ENCODE measurements at regions not wholly inside any gene's neighbourhood (a gene's known extent, or its start where the extent isn't known, plus 50 kb on each side); places are given as distances from the start of the nearest gene placed in this dataset.
A peak's percentile ranks its signal among the peaks of the same experiment; 100 is the strongest.
"Not testable (repeated sequence)": the region's sequence is repeated elsewhere in the genome, so short reads cannot be mapped to it uniquely, and the experiment has no call there.

DNA sequence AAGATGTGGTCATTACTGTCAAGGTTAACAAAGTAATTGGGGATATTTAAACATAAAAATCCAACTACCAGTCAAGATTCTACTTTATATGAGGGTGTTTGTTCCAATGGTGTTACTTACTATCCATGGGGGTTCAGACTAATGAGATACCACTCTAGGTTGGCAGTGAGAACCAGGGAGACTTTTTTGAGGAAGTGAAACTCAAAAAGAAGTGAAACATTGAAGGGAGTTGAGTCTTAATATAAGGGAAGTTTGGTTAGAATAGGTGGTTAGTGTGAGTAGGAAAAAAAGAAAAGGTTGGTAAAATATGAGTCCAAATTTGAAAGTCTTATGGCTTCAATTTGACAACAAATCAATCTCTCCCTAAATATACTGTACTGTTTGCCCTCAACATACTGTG is 123.6 kb upstream of the ANK3 start:
- no peak for DNase-seq (ENCODE audit: low read depth)

DNA sequence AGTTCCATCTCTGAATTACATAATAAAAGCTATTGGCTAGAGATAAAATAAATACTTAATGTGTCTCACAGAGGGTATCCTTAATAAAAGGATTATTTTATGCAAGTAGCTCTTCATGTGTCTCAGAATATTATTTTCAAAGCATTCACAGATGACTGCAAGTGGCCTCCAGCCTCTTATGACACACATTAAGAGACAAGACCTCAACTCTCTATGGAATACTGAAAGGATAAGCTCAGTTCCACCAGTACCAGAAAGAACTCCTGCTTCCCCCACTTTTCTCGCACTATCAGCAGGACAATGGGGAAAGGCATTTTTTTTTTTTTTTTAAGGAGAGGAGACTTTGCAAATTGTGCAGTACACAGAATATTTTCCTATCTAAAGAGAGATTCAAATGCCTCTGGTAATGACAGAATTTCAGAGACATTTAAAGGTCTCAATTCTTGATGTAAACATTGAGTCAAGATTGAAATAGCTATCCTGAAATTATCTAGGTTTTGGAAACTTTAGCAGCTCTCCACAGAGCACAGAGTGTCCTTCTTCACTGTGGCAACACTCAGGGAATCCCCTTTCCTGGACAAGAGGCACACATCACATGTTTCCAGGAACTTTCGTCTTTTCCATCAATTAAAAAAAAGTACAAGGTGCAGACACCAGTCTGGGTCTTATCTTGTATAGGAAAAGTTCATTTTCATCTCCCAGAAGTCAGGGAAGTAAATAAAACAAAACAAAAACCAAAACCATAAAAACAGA is 122.0 kb upstream of the ANK3 start:
- DNase-seq (ENCODE audit: low read depth): no peak

DNA sequence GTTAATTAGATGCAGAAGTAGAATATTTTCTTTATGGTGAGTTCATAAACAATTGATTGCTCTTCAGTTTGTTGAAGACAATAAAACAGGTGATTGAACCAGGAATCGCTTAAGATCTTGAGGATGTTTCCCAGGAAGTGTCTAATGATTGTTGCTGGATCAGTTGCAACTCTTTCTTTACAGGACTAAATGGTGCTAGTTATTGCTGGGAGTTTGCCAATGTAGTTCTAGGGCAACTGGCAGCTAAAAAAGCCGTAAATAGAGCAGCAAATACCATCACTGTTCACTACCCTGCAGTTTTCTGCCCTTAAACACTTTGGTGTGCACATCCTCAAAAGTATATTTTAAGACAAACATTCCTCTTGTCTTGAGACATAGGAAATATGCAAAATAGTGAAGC is 119.2 kb upstream of the ANK3 start:
- DNase-seq (ENCODE audit: low read depth): no peak

DNA sequence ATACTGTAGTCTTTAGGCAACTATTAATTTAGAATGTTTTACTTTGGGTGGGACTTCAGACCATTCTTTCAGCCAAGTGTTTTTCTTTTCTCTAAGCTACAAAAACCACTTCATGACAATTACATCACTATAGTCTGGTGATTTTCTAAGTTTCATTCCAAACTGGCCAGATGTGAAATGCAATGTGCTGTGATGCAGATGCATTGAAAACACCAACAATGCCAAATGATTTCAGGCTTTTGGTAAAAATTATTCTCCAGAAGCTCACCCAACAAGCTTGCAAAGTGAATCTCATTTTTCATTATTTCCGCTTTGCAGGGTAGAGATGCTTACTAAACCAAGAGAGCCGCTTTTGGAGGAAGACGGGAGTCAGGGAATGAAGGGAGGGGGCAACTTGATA is 118.4 kb upstream of the ANK3 start:
- DNase-seq (ENCODE audit: low read depth): no peak

DNA sequence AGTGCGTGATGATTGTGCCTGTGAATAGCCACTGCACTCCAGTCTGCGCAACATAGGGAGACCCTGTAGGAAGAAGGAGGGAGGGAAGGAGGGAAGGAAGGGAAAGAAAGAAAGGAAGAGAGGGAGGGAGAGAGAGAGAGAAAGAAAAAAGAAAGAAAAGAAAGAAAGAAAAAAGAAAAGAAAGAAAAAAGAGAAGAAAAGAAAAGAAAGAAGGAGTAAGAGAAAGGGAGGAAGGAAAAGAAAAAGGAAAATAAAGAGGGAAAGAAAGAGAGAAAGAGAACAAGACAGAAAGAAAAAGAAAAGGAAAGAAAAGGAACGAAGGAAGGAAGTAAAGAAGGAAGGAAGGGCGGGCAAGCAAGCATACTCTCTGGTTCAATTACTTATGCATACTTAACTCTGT is 112.9 kb upstream of the ANK3 start:
- no peak for DNase-seq (ENCODE audit: low read depth)

DNA sequence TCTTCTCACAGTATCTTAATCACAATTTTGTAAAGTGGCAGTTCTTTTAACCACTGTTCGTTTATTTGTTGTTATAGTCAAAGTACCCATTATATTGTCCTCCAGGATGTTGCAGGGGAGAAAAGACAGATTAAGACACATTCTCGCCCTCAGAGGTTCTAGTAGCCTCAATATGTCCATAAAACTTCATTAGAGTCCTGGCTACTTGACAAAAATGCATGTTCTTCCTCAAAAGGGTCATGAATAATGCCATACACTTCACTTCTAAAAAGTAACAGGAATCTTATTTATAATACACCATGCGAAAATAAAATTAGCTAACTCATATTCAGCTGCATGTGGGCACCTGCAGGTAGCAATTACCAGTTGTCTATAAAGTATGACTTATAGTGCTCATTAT is 109.3 kb upstream of the ANK3 start:
- no peak for DNase-seq (ENCODE audit: low read depth)

DNA sequence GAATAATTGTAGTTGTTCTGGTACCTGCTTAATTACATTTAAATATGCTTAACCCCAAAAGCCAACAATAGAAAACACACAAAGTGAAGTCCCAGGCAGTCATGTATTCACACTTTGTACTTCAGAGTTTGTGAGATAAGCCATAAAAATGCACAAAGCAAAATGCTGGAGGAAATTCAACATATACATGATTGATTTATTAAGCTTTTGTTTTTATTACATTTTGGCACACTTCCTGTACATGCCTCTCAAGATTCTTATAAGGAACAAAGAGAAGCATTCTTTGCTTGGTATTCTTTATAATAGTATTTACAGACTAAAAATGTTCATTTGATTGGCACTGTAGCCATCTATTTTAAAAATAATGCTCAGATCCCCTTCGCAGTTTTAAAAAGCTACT is 107.7 kb upstream of the ANK3 start:
- DNase-seq (ENCODE audit: low read depth): no peak

DNA sequence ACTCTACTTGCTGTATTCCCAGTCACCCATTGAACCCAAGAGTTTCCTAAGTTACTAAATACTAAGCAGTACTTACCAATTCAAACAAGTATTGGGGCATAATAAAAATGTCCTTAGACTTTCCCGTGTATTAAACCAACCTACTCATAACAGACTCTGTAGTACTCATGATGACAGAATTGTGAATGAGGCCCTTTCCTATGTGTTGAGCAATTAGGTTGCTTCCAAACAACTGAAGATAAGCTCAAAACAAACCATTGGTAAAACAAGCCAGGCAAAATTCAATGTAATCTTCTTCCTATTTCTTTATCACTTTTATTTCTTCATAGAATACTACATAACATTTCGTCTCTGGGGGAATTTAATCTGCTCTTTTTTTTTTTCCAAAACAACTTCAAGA is 106.5 kb upstream of the ANK3 start:
- DNase-seq (ENCODE audit: low read depth): no peak

DNA sequence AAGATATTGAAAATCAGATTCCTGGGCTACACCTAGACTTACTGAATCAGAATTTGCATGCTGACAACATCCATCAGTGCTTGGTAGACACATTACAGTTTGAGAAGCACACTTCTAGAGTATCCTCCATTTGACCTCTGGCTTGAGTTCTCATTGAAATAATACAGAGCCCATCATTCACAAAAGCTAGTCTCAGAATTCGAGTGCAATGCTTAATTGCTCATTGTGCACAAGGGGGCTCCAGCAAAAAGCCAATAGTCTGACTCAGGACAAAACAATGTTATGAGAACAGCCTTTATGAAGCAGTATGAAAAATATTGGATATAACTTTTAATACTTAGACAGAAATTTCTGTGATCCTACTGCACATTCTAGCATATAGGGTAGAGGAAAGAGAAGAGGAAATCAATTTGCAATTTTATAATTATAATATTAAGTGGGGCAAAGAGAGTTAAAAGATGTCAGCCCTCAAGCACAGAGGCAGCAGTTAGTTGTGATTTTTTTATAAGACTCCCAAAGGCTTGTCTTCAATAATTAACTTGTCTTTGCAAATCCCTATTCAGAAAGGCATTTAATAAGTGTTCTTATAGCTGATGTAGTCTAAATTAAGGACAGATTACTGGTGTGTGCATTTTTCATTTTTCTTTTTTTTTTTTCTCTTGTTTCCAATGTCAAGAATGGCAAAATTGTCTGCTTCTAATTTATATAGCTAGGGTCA is 105.8 kb upstream of the ANK3 start:
- DNase-seq (ENCODE audit: low read depth): no peak

DNA sequence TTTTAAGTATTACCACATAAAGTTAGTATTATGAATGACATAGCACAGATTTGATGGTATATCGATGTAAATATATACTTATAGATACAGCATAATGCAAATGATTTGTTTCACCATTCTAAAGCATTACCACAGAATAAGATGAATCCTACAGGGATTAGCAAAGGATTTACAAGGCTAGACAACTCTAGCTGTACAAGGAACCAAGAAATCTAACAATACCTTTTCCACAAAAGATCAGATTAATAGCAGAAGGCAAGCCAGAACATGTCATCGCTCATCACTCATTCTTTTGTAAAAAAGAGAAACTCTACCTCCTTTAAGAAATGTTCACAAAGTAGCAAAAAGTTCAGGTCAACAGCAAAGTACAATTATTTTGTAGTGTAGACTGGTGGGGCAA is 105.1 kb upstream of the ANK3 start:
- no peak for DNase-seq (ENCODE audit: low read depth)

DNA sequence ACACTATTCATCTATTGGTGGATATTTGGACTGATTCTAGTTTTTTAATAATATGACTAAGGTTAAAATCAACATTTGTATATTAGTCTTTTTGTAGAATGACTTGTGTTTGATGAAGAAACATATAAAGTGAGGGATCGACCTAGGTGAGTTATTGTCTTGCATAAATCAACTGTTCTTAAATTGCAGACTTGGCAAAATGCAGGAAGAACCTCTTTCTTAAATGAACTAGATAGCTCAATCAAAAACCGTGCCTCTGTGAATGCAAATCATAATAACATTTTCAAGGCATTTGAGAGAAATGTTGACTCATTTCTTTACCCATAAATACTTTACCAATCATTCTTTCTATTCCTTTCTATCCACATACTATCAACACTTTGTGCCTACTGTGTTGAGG is 101.5 kb upstream of the ANK3 start:
- no peak for DNase-seq (ENCODE audit: low read depth)

DNA sequence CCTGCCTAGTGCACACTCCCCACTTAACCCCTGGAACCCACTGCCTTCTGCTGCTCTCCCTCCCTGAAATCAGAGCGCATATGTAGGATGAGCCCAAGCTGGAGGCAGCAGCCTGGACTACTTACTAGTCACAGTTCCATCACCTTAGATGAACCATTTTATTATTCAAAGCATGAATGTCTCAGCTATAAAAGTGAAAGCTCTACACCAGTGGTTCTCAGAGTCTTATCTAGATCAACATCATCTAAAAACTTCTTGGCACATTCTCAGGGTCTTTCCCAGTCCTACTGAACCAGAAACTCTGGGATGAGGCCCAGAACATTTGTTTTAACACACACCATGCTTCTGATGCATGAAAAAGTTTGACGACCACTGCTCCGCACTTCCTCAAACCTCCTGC is 100.3 kb upstream of the ANK3 start:
- no peak for DNase-seq (ENCODE audit: low read depth)

DNA sequence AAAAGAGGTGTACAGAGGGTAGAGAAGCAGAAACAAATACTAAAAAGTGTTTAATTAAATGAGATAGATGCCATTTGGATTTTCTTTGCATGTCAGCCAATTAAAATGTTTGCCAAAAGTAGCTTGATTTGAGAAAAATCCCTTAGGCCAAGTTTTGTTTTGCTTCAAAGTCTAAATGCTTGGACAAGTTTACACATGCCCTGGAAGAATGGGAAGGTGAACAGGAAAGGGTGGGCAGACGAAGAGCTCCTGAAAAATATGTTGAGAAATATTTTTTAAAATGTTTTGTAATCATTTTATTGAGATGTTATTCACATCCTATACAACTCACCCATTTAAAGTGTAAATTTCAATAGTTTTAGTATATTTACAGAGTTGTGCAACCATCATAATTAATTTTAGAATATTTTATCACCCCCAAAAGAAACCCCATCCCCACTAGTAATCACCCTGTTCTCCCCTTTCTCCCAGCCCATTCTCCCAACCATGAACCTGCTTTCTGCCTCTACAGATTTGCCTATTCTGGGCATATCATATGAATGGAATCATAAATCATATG is 98.5 kb upstream of the ANK3 start:
- DNase-seq (ENCODE audit: low read depth): no peak

DNA sequence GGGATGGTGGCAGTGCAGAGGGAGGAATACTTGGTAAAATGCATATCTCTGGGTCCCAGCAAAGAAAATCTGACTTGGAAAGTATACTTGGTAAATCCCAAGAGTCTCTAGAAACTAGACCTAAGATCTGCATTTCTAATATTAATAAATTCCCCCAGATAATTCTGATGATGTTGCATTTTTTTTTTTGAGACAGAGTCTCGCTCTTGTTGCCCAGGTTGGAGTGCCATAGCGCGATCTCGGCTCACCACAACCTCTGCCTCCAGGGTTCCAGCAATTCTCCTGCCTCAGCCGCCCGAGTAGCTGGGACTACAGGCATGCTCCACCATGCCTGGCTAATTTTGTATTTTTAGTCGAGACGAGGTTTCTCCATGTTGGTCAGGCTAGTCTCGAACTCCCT is 97.9 kb upstream of the ANK3 start:
- DNase-seq (ENCODE audit: low read depth): no peak

DNA sequence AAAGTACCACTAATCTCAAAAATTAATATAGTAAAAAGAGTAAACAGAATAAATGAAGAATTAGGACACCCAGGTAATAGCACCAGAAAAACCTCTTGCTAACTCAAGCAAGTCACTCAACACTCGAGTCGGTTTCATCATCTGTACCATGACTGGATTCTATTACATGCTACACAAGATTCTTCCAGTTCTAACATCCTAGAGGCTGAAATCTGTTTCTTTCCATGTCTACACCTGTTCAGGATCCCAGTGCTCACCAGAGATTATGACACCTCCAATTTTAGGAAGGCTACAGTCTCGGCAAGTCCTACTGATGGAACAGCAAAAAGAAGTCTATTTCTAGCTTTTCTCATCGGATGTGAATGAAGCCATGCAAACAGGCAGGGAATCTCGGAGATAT is 95.3 kb upstream of the ANK3 start:
- no peak for DNase-seq (ENCODE audit: low read depth)

DNA sequence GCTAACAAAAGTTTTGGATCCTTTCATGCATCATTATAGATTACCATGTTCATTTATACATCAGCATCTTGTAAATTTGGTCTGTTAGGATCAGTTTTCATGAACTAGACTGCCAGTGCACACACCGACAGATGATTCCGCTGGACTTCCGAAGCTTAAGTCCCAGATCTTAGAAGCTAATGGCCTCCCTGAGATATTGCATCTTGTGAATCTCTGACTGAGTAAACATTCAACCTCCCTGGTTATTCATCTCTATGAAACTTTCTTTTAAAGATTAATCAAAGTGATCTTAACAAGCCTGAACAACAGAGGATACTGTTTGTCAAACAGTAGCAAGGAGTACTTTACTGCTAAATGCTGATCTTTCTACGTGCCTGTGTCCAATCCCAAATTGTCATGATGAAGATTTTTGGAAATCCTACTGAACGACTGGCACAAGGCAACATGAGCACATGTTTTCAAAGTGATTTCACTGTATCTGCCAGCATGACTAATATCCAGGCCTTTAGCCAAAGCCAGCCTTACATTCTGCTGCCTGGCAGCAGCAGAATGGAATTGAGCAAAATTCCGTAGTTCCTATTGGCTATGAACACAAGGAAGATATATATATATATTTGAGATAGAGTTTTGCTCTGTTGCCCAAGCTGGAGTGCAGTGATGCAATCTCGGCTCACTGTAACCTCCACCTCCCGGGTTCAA is 91.3 kb upstream of the ANK3 start:
- DNase-seq (ENCODE audit: low read depth): peak; percentile 79

DNA sequence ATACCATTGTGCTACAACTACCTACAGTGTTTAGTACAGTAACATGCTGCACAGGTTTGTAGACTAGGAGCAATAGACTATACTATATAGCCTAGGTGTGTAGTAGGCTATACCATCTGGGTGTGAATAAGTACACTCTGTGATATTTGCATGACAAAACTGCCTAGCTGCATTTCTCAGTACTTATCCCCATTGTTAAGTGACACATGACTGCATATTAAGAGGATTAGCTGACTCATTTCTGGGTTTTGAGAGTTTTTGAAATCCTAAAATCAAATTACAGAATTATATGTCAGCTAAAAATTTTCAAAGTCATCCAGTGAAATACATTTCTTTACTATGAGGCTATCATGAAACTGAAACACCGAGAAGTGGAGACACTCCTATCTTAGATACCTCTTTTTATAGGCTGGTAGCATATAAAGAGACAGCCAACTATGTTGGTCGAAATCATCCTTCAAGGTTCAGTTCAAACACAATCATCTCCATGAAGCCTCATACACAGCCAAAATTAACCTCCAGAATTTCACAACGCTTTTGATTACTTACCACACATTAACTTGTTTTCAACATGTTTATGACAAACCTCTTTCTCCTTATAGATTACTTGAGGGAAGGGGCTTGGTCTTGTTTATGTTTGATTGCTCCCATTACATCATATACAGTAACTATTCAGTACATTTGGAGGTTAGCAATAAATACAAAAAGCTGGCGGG is 89.8 kb upstream of the ANK3 start:
- no peak for DNase-seq (ENCODE audit: low read depth)

DNA sequence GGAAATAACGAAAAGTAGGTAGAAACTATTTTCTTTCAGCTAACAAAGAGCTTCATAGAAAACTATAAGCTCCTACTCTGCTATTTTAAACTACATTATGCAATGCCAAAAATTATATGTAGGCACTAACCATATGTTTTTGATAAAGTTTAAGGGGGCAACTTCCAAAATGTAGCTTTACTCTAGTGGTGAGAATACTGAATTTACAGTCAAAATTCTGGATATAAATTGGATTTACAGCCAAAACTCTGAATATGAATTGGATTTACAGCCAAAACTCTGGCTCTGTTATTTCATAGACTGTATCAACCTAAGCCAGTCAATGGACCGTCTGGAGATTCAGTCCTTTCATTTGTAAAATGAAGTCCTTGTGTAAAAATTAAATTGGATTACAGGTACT is 86.8 kb upstream of the ANK3 start:
- DNase-seq (ENCODE audit: low read depth): no peak

DNA sequence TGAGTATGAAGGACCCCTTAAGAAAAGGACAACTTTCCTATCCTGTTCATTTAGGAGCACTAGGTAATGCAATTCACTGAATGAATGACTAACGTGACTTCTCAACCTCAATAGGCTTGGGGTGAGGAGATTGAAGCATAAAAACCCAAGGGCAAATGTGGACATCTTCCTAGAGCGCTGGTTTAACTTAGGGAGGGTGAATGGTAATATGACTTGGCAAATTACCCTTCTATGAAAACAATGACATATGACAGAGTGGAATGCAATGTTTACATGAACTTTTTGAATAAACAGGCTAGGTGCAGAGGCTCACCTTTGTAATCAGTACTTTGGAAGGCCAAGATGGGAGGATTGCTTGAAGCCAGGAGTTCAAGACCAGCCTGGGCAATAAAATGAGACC is 83.9 kb upstream of the ANK3 start:
- DNase-seq (ENCODE audit: low read depth): no peak

DNA sequence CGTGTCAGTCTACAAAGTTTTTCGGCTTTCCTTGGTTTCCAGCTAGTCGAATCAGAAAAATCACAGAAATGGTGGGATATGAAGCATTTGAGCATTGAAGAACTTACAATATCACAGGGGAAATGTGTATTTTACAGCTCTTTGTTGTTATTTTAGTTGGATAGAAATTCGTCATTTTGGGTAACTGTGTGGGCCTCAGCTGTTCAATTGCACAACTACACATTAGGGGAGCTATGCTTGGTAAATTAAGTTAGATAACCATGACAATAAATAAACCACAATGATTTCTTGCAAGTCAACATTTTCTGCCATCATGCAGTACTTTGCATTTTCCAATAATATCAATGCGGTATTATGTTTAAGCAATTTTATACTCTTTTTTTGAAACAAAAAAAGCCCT is 80.4 kb upstream of the ANK3 start:
- no peak for DNase-seq (ENCODE audit: low read depth)

DNA sequence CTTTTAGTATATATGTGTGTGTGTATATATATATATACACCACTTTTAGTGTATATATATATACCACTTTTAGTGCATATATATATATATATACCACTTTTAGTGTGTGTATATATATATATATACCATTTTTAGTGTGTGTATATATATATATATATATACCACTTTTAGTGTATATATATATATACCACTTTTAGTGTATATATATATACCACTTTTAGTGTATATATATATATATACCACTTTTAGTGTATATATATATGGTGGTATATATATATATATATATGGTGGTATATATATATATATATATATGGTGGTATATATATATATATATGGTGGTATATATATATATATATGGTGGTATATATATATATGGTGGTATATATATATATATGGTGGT is 79.5 kb upstream of the ANK3 start:
- not testable (repeated sequence) for DNase-seq (ENCODE audit: low read depth)

DNA sequence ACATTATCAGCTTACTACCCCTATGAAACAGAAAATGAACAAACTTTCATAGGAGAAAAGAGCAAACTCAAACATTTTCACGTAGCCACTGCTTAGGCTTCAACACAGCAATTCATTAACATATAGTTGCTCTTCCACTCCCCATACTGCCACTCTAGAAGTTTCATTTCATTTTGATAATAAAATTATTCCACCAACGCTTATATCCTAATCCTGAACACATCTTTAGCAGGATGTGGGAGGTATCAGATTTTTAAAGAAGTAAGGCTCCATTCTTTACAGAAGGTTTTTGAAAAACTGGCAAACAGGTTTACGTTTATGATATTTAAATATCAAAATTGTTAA is 77.5 kb upstream of the ANK3 start:
- no peak for DNase-seq (ENCODE audit: low read depth)

Data from fibroblast of the conjunctiva (primary cell).